Hepatocyte (in vitro differentiated cells): ENCODE measurements at regions not wholly inside any gene's neighbourhood (a gene's known extent, or its start where the extent isn't known, plus 50 kb on each side); places are given as distances from the start of the nearest gene placed in this dataset.
A peak's percentile ranks its signal among the peaks of the same experiment; 100 is the strongest.

Source experiments
- DNase-seq: peaks from one replicate; pipeline ENCODE4 v3.0.0-alpha.2; 2016; ENCODE audit warnings: low spot score
- H2AFZ ChIP-seq: fragments of 200-600 bp; sonication (generic); 2 replicates; pipeline ENCODE4 v1.6.0; 2016; ENCODE audit warnings: antibody characterized with exemption, mild to moderate bottlenecking
- H3K27ac ChIP-seq: fragments of 200-600 bp; sonication (generic); 2 replicates; pipeline ENCODE4 v1.5.1; 2016; ENCODE audit warnings: mild to moderate bottlenecking
- H3K27me3 ChIP-seq: fragments of 200-600 bp; sonication (generic); 2 replicates; pipeline ENCODE4 v1.6.1; 2016
- H3K36me3 ChIP-seq: fragments of 200-600 bp; sonication (generic); replicated peaks from 2 replicates; pipeline ENCODE4 v1.5.1; 2016; ENCODE audit warnings: low read depth; ENCODE audit not compliant: insufficient read depth
- H3K4me1 ChIP-seq: fragments of 200-600 bp; sonication (generic); 2 replicates; pipeline ENCODE4 v1.5.1; 2016; ENCODE audit warnings: mild to moderate bottlenecking, moderate library complexity; ENCODE audit not compliant: insufficient read depth
- H3K4me2 ChIP-seq: fragments of 200-600 bp; sonication (generic); 2 replicates; pipeline ENCODE4 v1.6.0; 2016
- H3K4me3 ChIP-seq: fragments of 200-600 bp; sonication (generic); 2 replicates; pipeline ENCODE4 v1.5.1; 2016; ENCODE audit warnings: mild to moderate bottlenecking
- H3K79me2 ChIP-seq: fragments of 200-600 bp; sonication (generic); 2 replicates; pipeline ENCODE4 v1.6.0; 2017; ENCODE audit warnings: mild to moderate bottlenecking
- H3K9me2 ChIP-seq: fragments of 200-600 bp; sonication (generic); replicated peaks from 2 replicates; pipeline ENCODE4 v1.6.0; 2017; ENCODE audit warnings: mild to moderate bottlenecking; ENCODE audit not compliant: insufficient read depth
- H3K9me3 ChIP-seq: fragments of 200-600 bp; sonication (generic); 2 replicates; pipeline ENCODE4 v1.5.1; 2016; ENCODE audit warnings: low read depth, mild to moderate bottlenecking
- H4K20me1 ChIP-seq: fragments of 200-600 bp; sonication (generic); 2 replicates; pipeline ENCODE4 v1.6.0; 2016; ENCODE audit warnings: mild to moderate bottlenecking; ENCODE audit not compliant: insufficient read depth, poor library complexity, severe bottlenecking
- EZH2 ChIP-seq: fragments of 200-600 bp; sonication (generic); IDR thresholded peaks from 2 replicates; pipeline ENCODE4 v1.6.1; 2016; ENCODE audit warnings: antibody characterized with exemption, mild to moderate bottlenecking, borderline replicate concordance
- EZH2phosphoT487 ChIP-seq: fragments of 200-600 bp; sonication (generic); IDR thresholded peaks from one replicate; pipeline ENCODE4 v1.6.1; 2018; ENCODE audit warnings: antibody characterized with exemption, mild to moderate bottlenecking, low read depth, moderate library complexity; ENCODE audit not compliant: unreplicated experiment, severe bottlenecking
- WGBS: methylation state at CpG from one replicate; pipeline ENCODE4 v1.1.6; 2016; ENCODE audit warnings: low lambda C conversion rate; ENCODE audit errors: missing lambda C conversion rate; 5-methylcytosine and 5-hydroxymethylcytosine counted together
- TF ChIP-seq, protein P1 (sequence below): fragments of 200-600 bp; sonication (generic); IDR thresholded peaks from 2 replicates; pipeline ENCODE4 v1.5.1; 2016; ENCODE audit warnings: antibody characterized with exemption, mild to moderate bottlenecking; ENCODE audit not compliant: poor library complexity

DNA sequence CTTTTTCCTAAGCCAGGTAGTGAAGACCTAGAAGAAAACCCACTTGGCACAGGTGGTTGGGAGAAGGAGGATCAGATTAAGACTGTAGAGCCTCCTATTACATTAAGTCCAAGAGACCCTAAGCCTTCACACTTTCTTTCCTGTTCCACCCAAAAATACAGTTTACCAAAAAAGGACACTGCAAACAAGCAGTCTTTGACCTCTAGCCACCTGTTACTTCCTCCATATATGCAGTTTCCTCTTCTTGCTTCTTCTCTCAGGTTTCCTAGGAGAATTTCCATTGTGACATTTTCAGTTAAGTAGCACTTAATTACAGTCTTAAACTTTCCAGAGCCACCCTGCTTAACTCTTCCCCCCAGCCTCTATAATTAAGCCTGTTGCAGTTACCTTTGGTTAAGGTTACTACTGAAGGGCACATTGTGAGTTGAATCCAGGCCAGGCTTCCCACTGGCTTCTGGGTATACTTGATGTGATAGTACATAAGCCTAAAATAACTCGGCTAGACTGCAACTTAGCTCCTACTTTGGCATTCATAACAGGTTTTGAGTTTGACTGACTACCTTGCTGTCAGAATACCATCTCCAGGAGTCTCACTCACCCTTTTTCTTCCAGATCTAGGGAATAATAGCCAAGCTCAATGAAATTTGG is 114.2 kb upstream of the UMPS start:
- DNase-seq, result no peak
- Histone ChIP-seq H4K20me1 (no peaks in the 10 kb centered on the region), H3K36me3 (no peaks in the 10 kb centered on the region), H2AFZ (no peak overlapping the region), H3K27me3 (no peaks in the 10 kb centered on the region), H3K9me2 (no peaks in the 10 kb centered on the region), H3K4me3 (no peak overlapping the region), H3K4me2 (no peak overlapping the region), H3K79me2 (peaks cover 42% of the 10 kb centered on the region), H3K4me1 (peaks cover 30% of the 10 kb centered on the region), H3K9me3 (no peaks in the 10 kb centered on the region), H3K27ac (peak overlapping the region; percentile 46)
- TF ChIP-seq EZH2 (no peak), EZH2phosphoT487 (no peak)
- TF ChIP-seq, protein P1, sequence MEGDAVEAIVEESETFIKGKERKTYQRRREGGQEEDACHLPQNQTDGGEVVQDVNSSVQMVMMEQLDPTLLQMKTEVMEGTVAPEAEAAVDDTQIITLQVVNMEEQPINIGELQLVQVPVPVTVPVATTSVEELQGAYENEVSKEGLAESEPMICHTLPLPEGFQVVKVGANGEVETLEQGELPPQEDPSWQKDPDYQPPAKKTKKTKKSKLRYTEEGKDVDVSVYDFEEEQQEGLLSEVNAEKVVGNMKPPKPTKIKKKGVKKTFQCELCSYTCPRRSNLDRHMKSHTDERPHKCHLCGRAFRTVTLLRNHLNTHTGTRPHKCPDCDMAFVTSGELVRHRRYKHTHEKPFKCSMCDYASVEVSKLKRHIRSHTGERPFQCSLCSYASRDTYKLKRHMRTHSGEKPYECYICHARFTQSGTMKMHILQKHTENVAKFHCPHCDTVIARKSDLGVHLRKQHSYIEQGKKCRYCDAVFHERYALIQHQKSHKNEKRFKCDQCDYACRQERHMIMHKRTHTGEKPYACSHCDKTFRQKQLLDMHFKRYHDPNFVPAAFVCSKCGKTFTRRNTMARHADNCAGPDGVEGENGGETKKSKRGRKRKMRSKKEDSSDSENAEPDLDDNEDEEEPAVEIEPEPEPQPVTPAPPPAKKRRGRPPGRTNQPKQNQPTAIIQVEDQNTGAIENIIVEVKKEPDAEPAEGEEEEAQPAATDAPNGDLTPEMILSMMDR, result no peak
- WGBS, result 93% methylated on average over 1 of the region's 1 CpG

DNA sequence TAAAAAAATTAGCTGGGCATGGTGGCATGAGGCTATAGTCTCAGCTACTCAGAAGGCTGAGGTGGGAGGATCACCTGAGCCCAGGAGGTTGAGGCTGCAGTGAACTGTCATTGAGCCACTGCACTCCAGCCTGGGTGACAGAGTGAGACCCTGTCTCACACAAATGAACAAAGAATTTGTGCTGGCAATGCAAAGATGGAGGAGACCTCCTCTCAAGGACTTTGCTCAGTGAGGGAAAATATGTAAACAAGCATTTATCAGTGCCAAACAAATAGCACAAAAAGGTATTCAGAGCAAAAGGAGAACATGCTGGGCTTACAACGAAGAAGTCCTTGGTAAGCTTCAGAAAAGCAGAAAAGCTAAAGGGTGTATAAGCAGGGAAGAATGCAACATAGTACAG is 113.1 kb upstream of the UMPS start:
- Histone ChIP-seq H3K9me2 (no peaks in the 10 kb centered on the region), H3K27me3 (no peaks in the 10 kb centered on the region), H3K4me2 (peak overlapping the region; percentile 2), H3K27ac (peak overlapping the region; percentile 37), H3K9me3 (no peaks in the 10 kb centered on the region), H4K20me1 (no peaks in the 10 kb centered on the region), H3K79me2 (peaks cover 45% of the 10 kb centered on the region), H3K36me3 (no peaks in the 10 kb centered on the region), H3K4me3 (no peak overlapping the region), H2AFZ (no peak overlapping the region), H3K4me1 (peaks cover 23% of the 10 kb centered on the region)
- no peak for DNase-seq
- TF ChIP-seq, protein P1, result no peak
- TF ChIP-seq EZH2, result no peak
- no peak for TF ChIP-seq EZH2phosphoT487
- 42% methylated on average over 1 of the region's 1 CpG for WGBS

DNA sequence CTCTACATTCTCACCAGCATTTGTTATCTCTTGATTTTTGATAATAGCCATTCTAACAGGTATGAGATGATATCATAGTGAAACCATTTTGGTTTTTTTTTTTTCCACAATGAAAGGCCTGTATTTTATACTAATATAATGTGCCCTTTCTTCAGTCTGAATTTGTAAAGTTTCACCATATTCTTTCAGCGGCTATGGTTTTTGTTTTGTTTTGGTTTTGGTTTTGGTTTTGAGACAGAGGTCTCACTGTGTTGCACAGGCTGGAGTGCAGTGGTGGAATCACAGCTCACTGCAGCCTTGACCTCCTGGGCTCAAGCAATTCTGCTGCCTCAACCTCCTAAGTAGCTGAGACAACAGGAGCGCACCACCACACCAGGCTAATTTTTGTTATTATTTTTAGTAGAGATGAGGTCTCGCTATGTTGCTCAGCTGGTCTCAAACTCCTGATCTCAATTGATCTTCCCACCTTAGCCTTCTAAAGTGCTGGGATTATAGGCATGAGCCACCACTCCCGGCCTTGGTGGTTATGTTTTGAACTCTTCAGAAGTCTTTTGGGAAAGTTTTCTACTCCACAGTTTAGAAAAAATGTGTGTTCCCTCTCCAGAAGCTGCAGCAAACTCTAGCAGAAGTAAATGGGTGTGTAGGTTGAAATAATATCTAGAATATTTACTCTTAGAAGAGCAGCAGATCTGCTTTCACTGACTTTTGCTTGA is 110.2 kb upstream of the UMPS start:
- no peak overlapping the region for H3K4me3 ChIP-seq
- H2AFZ ChIP-seq, result no peak overlapping the region

More for the DNA sequence above, 110.2 kb upstream of the UMPS start:
- 79% methylated on average over 4 of the region's 4 CpGs for WGBS
- Histone ChIP-seq H3K27me3 (no peaks in the 10 kb centered on the region), H4K20me1 (no peaks in the 10 kb centered on the region), H3K9me3 (no peaks in the 10 kb centered on the region), H3K79me2 (peaks cover 34% of the 10 kb centered on the region), H3K4me2 (peak overlapping the region; percentile 52), H3K9me2 (no peaks in the 10 kb centered on the region), H3K27ac (peak overlapping the region; percentile 91), H3K36me3 (no peaks in the 10 kb centered on the region), H3K4me1 (peaks cover 23% of the 10 kb centered on the region)
- DNase-seq, result no peak
- TF ChIP-seq EZH2phosphoT487 (no peak), EZH2 (no peak)
- TF ChIP-seq, protein P1, result no peak
